Kidney (tissue), 13 donors: ENCODE measurements at regions not wholly inside any gene's neighbourhood (a gene's known extent, or its start where the extent isn't known, plus 50 kb on each side); places are given as distances from the start of the nearest gene placed in this dataset.

Experiments used
- DNase-seq, 5 donors: peaks; one replicate each; pipeline ENCODE4 v3.0.0-alpha.2; 2013 to 2020
- FAIRE-seq: peaks from 2 replicates; lab custom pipeline; 2012; peaks lifted over from hg19 to GRCh38; lab: Jason Lieb, UNC
- H3K27ac ChIP-seq, 2 donors: one replicate each; pipeline ENCODE4 v1.7.0; 2013; ENCODE audit warnings: low read depth in 2 of 2, low read length in 2 of 2, inconsistent platforms in 1 of 2
- H3K27me3 ChIP-seq: one replicate; pipeline ENCODE4 v1.7.1; 2013; ENCODE audit warnings: low read length, inconsistent platforms; ENCODE audit not compliant: control insufficient read depth, insufficient read depth
- H3K36me3 ChIP-seq, 3 donors: one replicate each; pipeline versions ENCODE4 v1.7.0 to v1.7.1; 2013; ENCODE audit warnings: low read length in 3 of 3, control low read depth in 1 of 3, inconsistent platforms in 1 of 3; ENCODE audit not compliant: insufficient read depth in 3 of 3, control insufficient read depth in 2 of 3
- H3K4me1 ChIP-seq, 3 donors: one replicate each; pipeline versions ENCODE4 v1.7.0 to v1.7.1; 2013; ENCODE audit warnings: low read length in 3 of 3, inconsistent platforms in 1 of 3, low read depth in 1 of 3; ENCODE audit not compliant: control insufficient read depth in 2 of 3, insufficient read depth in 2 of 3
- H3K4me3 ChIP-seq, 3 donors: one replicate each; pipeline versions ENCODE4 v1.7.0 to v1.8.1; 2013; ENCODE audit warnings: low read length in 3 of 3, control low read depth in 1 of 3, inconsistent platforms in 1 of 3
- H3K9ac ChIP-seq, 3 donors: one replicate each; pipeline versions ENCODE4 v1.7.0 to v1.7.1; 2013; ENCODE audit warnings: low read length in 3 of 3, control low read depth in 1 of 3, inconsistent platforms in 1 of 3
- H3K9me3 ChIP-seq, 3 donors: one replicate each; pipeline versions ENCODE4 v1.7.0 to v1.7.1; 2013; ENCODE audit warnings: low read length in 3 of 3, control low read depth in 1 of 3, inconsistent platforms in 1 of 3; ENCODE audit not compliant: control insufficient read depth in 2 of 3, insufficient read depth in 1 of 3
- intact Hi-C: fragments of 100-400 bp; cut with DNase I; formaldehyde crosslinking; loops from one replicate; pipeline ENCODE4 v1.11.1; 2022
- TF ChIP-seq, protein P1 (sequence below): IDR thresholded peaks from 3 replicates; pipeline ENCODE4 v1.5.1; 2012; ENCODE audit warnings: mild to moderate bottlenecking, moderate library complexity, borderline replicate concordance; ENCODE audit not compliant: insufficient read depth; ENCODE audit errors: extremely low read depth
- donor health status: control.
- donor health status: control.
- donor health status: control.
- donor health status: control.
- donor health status: control.
- donor health status: DM: yes; HTN: yes; CAD: no.
- donor health status: Normal renal cell carcinoma (clear cell type).

GRCh38 chr22:22123960-22124278 is 120.7 kb upstream of the VPREB1 start:
- Histone ChIP-seq H3K27ac (no peak overlapping the region), H3K9ac (no peak overlapping the region), H3K9me3 (no peaks in the 10 kb centered on the region), H3K4me3 (no peak overlapping the region), H3K36me3 (no peaks in the 10 kb centered on the region), H3K4me1 (no peaks in the 10 kb centered on the region), H3K27me3 (no peaks in the 10 kb centered on the region)
- TF ChIP-seq, protein P1, sequence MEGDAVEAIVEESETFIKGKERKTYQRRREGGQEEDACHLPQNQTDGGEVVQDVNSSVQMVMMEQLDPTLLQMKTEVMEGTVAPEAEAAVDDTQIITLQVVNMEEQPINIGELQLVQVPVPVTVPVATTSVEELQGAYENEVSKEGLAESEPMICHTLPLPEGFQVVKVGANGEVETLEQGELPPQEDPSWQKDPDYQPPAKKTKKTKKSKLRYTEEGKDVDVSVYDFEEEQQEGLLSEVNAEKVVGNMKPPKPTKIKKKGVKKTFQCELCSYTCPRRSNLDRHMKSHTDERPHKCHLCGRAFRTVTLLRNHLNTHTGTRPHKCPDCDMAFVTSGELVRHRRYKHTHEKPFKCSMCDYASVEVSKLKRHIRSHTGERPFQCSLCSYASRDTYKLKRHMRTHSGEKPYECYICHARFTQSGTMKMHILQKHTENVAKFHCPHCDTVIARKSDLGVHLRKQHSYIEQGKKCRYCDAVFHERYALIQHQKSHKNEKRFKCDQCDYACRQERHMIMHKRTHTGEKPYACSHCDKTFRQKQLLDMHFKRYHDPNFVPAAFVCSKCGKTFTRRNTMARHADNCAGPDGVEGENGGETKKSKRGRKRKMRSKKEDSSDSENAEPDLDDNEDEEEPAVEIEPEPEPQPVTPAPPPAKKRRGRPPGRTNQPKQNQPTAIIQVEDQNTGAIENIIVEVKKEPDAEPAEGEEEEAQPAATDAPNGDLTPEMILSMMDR: no peak
- intact Hi-C loops: no loop called here
- DNase-seq: no peak
- no peak for FAIRE-seq

GRCh38 chr22:22123118-22123959 is 121.2 kb upstream of the VPREB1 start:
- DNase-seq (no peak), FAIRE-seq (no peak)
- Histone ChIP-seq H3K4me3 (no peak overlapping the region), H3K27ac (no peak overlapping the region), H3K27me3 (no peaks in the 10 kb centered on the region), H3K36me3 (no peaks in the 10 kb centered on the region), H3K4me1 (no peaks in the 10 kb centered on the region), H3K9ac (no peak overlapping the region), H3K9me3 (no peaks in the 10 kb centered on the region)
- intact Hi-C loops: no loop called here
- TF ChIP-seq, protein P1: no peak

DNA sequence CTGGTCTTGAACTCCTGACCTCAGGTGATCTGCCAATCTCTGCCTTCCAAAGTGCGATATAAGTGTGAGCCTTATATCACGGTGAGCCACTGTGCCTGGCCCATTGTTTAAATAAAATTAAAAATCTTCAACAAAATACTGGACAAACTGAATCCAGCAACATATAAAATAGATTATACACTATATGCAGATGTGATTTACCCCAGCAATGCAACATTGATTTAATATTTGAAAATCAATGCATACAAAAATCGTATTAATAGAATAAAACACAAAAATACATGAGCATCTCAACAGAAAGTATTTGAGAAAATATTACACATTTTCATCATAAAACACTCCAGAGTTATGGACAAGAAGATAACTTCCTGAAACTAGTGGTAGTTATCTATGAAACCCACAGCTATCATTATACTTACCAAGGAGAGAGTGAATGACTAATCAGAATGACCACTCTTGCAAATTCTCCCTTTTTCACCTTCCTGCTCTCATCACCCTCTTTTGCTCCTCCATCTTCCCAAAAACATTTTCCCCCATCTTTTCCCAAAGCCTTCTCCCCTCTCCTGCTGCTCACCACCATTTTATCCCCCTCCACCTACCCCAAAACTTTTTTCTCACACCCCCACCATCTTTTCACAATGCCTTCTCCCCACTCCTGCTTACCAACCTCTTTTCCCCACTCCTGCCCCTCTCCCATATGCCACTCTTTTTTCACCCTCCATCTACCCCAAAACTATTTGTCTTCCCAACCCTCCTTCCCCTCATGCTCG is 122.1 kb upstream of the VPREB1 start:
- no peak overlapping the region for H3K9ac ChIP-seq
- DNase-seq: no peak
- no peak overlapping the region for H3K27ac ChIP-seq
- H3K4me1 ChIP-seq: no peaks in the 10 kb centered on the region
- H3K9me3 ChIP-seq: no peaks in the 10 kb centered on the region
- intact Hi-C loops: no loop called here
- FAIRE-seq: no peak
- no peaks in the 10 kb centered on the region for H3K27me3 ChIP-seq
- TF ChIP-seq, protein P1: no peak
- no peaks in the 10 kb centered on the region for H3K36me3 ChIP-seq
- no peak overlapping the region for H3K4me3 ChIP-seq
